HCT116 (cell line): ENCODE measurements at regions not wholly inside any gene's neighbourhood (a gene's known extent, or its start where the extent isn't known, plus 50 kb on each side); places are given as distances from the start of the nearest gene placed in this dataset.

Source experiments
- ATAC-seq: fragments of 200-7000 bp; cut with Tn5 transposase; 2 replicates; pipeline ENCODE4 v1.9.1; 2020; ENCODE audit warnings: mild to moderate bottlenecking, moderate library complexity
- BruUV-seq: library from RNA; stranded (reverse); fragments of 400-500 nt; replicated peaks from 2 replicates; lab custom pipeline; 2021; lab: Mats Ljungman, UMichigan
- CTCF ChIA-PET: fragments of 300-600 bp; sonication (Branson Sonifier 250); formaldehyde crosslinking; loops from one replicate; lab custom pipeline; 2021; ENCODE audit warnings: antibody characterized with exemption; lab: Charles Lee
- POLR2A ChIA-PET: fragments of 300-600, 350-600 bp; sonication (Branson Sonifier 250); formaldehyde crosslinking; loops from one replicate; lab custom pipeline; 2021; ENCODE audit warnings: antibody characterized with exemption; lab: Charles Lee
- RAD21 ChIA-PET, 2 experiments: fragments of 300-600 bp; sonication (Branson Sonifier 250); formaldehyde crosslinking; loops; one replicate each; lab custom pipeline; 2023; ENCODE audit warnings: low total read pairs in 2 of 2; ENCODE audit not compliant: uncharacterized antibody in 2 of 2, unreplicated experiment in 2 of 2, low non-redundant PET in 1 of 2; lab: Charles Lee
- DNase-seq: peaks from one replicate; pipeline ENCODE4 v3.0.0-alpha.2; 2010; ENCODE audit warnings: low read depth, low spot score
- H2AFZ ChIP-seq: fragments of 200-600 bp; shearing (Covaris generic), sonication (generic); 2 replicates; pipeline ENCODE4 v1.6.1; 2017; ENCODE audit warnings: low read depth, mixed run types, mixed read lengths, antibody characterized with exemption, low read length; ENCODE audit not compliant: poor library complexity, severe bottlenecking
- H3K27ac ChIP-seq: 2 replicates; pipeline ENCODE4 v1.5.1; 2012; ENCODE audit warnings: low read depth, low read length
- H3K27me3 ChIP-seq: fragments of 200-600 bp; sonication (generic); 2 replicates; pipeline ENCODE4 v1.6.1; 2016; ENCODE audit warnings: mixed run types, low read length, mixed read lengths; ENCODE audit not compliant: insufficient read depth
- H3K36me3 ChIP-seq, 2 experiments: fragments of 200-500 bp in 1 of 2; fragments of 200-600 bp in 1 of 2; sonication (Bioruptor generic) in 1 of 2; sonication (generic) in 1 of 2; 2 replicates each; pipeline versions ENCODE4 v1.5.1 to v1.6.1; 2014 to 2016; ENCODE audit warnings: low read length in 2 of 2, inconsistent platforms in 1 of 2, mixed read lengths in 1 of 2, mixed run types in 1 of 2; ENCODE audit not compliant: insufficient read depth in 2 of 2, control insufficient read depth in 1 of 2
- H3K4me1 ChIP-seq, 2 experiments: fragments of 200-600 bp in 1 of 2; sonication (generic) in 1 of 2; 2 replicates each; pipeline versions ENCODE4 v1.5.1 to v1.6.1; 2012 to 2017; ENCODE audit warnings: low read length in 2 of 2, inconsistent platforms in 1 of 2, mild to moderate bottlenecking in 1 of 2, mixed read lengths in 1 of 2, mixed run types in 1 of 2, moderate library complexity in 1 of 2; ENCODE audit not compliant: insufficient read depth in 2 of 2, control insufficient read depth in 1 of 2
- H3K4me2 ChIP-seq: fragments of 200-600 bp; sonication (generic); 2 replicates; pipeline ENCODE4 v1.6.1; 2017; ENCODE audit warnings: mixed run types, low read length, mixed read lengths
- H3K4me3 ChIP-seq, 2 experiments: fragments of 200-600 bp in 1 of 2; sonication (generic) in 1 of 2; replicated peaks in 1 of 2; 2 replicates each; pipeline ENCODE4 v1.5.1; 2011 to 2016; ENCODE audit warnings: low read length in 2 of 2, control low read depth in 1 of 2, low read depth in 1 of 2, mild to moderate bottlenecking in 1 of 2, mixed read lengths in 1 of 2, mixed run types in 1 of 2
- H3K79me2 ChIP-seq: fragments of 200-600 bp; sonication (generic); 2 replicates; pipeline ENCODE4 v1.6.1; 2017; ENCODE audit warnings: mild to moderate bottlenecking, mixed run types, low read length, moderate library complexity, mixed read lengths; ENCODE audit not compliant: insufficient read depth
- H3K9ac ChIP-seq: fragments of 200-600 bp; sonication (generic); 2 replicates; pipeline ENCODE4 v1.6.1; 2016; ENCODE audit warnings: low read length, mixed read lengths
- H3K9me2 ChIP-seq: fragments of 200-600 bp; sonication (generic), shearing (Covaris generic); 2 replicates; pipeline ENCODE4 v1.6.1; 2017; ENCODE audit warnings: mixed run types, mild to moderate bottlenecking, moderate library complexity; ENCODE audit not compliant: insufficient read depth
- H3K9me3 ChIP-seq, 2 experiments: fragments of 200-500 bp in 1 of 2; fragments of 200-600 bp in 1 of 2; sonication (Bioruptor generic) in 1 of 2; sonication (generic) in 1 of 2; 2 replicates each; pipeline ENCODE4 v1.6.1; 2014 to 2017; ENCODE audit warnings: low read length in 2 of 2, mixed read lengths in 2 of 2, inconsistent platforms in 1 of 2, low read depth in 1 of 2, mild to moderate bottlenecking in 1 of 2, mixed run types in 1 of 2, moderate library complexity in 1 of 2; ENCODE audit not compliant: control insufficient read depth in 1 of 2, insufficient read depth in 1 of 2
- H4K20me1 ChIP-seq: fragments of 200-600 bp; sonication (generic), shearing (Covaris generic); 2 replicates; pipeline ENCODE4 v1.6.1; 2017; ENCODE audit warnings: mixed run types, mild to moderate bottlenecking, moderate library complexity; ENCODE audit not compliant: insufficient read depth
- CTCF ChIP-seq, 3 experiments: fragments of 200-600 bp in 1 of 3; sonication (generic) in 1 of 3; IDR thresholded peaks in 2 of 3; conservative IDR thresholded peaks in 1 of 3; 2 replicates each; pipeline ENCODE4 v1.5.1; 2012 to 2017; ENCODE audit warnings: low read depth in 2 of 3, low read length in 2 of 3, antibody characterized with exemption in 1 of 3, borderline replicate concordance in 1 of 3, control low read depth in 1 of 3, mild to moderate bottlenecking in 1 of 3, mixed read lengths in 1 of 3, mixed run types in 1 of 3, moderate library complexity in 1 of 3; ENCODE audit not compliant: insufficient read depth in 1 of 3
- EGR1 ChIP-seq: IDR thresholded peaks from 2 replicates; pipeline ENCODE4 v1.6.1; 2012; ENCODE audit warnings: low read depth
- ELF1 ChIP-seq: IDR thresholded peaks from 2 replicates; pipeline ENCODE4 v1.6.1; 2012; ENCODE audit warnings: low read depth, borderline replicate concordance
- EZH2 ChIP-seq: fragments of 200-600 bp; sonication (generic); IDR thresholded peaks from 2 replicates; pipeline ENCODE4 v1.6.1; 2017; ENCODE audit warnings: antibody characterized with exemption, mixed run types
- EZH2phosphoT487 ChIP-seq: fragments of 200-600 bp; IDR thresholded peaks from 2 replicates; pipeline ENCODE4 v1.6.1; 2018; ENCODE audit warnings: antibody characterized with exemption, borderline replicate concordance
- FOSL1 ChIP-seq: IDR thresholded peaks from 2 replicates; pipeline ENCODE4 v1.6.1; 2012; ENCODE audit warnings: low read depth
- JUND ChIP-seq: IDR thresholded peaks from 2 replicates; pipeline ENCODE4 v1.6.1; 2012
- MAX ChIP-seq: IDR thresholded peaks from 2 replicates; pipeline ENCODE4 v1.6.1; 2012
- POLR2A ChIP-seq: IDR thresholded peaks from 2 replicates; pipeline ENCODE4 v1.7.0; 2011; ENCODE audit warnings: borderline replicate concordance; ENCODE audit not compliant: insufficient read depth, insufficient read length; ENCODE audit errors: extremely low read depth
- POLR2AphosphoS5 ChIP-seq: IDR thresholded peaks from 2 replicates; pipeline ENCODE4 v1.6.1; 2011; ENCODE audit warnings: mild to moderate bottlenecking, low read depth, low read length, moderate library complexity
- SIN3A ChIP-seq: IDR thresholded peaks from 2 replicates; pipeline ENCODE4 v1.6.1; 2012; ENCODE audit warnings: low read depth
- SP1 ChIP-seq: IDR thresholded peaks from 2 replicates; pipeline ENCODE4 v1.6.1; 2012; ENCODE audit warnings: low read depth
- SRF ChIP-seq: IDR thresholded peaks from 2 replicates; pipeline ENCODE4 v1.6.1; 2012; ENCODE audit warnings: low read depth
- TCF7L2 ChIP-seq: IDR thresholded peaks from 2 replicates; pipeline ENCODE4 v1.7.0; 2011; ENCODE audit warnings: borderline replicate concordance, inconsistent platforms; ENCODE audit not compliant: insufficient read depth, insufficient read length; ENCODE audit errors: extremely low read depth
- YY1 ChIP-seq: IDR thresholded peaks from 2 replicates; pipeline ENCODE4 v1.6.1; 2011; ENCODE audit warnings: low read length, low read depth, moderate library complexity, mild to moderate bottlenecking; ENCODE audit not compliant: insufficient replicate concordance; ENCODE audit errors: extremely low read depth
- ZBTB33 ChIP-seq: IDR thresholded peaks from 2 replicates; pipeline ENCODE4 v1.6.1; 2011; ENCODE audit warnings: mild to moderate bottlenecking, low read length, moderate library complexity; ENCODE audit not compliant: insufficient replicate concordance; ENCODE audit errors: extremely low read depth
- intact Hi-C: fragments of 100-400 bp; cut with micrococcal nuclease; formaldehyde crosslinking; loops from 2 replicates; pipeline ENCODE4 v1.10.0; 2022

GRCh38 chr12:84786622-84787021 is 126.0 kb downstream of the SLC6A15 start (continued):
- TF ChIP-seq ZBTB33 = no peak
- no peak for TF ChIP-seq YY1
- no peak for TF ChIP-seq POLR2A
- no peak for TF ChIP-seq JUND
- no peak for TF ChIP-seq SRF

- BruUV-seq = no TSS peak
- no peak for ATAC-seq
- intact Hi-C loops = no loop called here
Observed at GRCh38 chr12:84785951-84786350, 126.6 kb downstream of the SLC6A15 start.

GRCh38 chr12:84785281-84785680 is 127.3 kb downstream of the SLC6A15 start:
- Histone ChIP-seq H3K4me3 (no peak overlapping the region), H3K9me3 (no peaks in the 10 kb centered on the region), H3K9ac (no peak overlapping the region), H3K9me2 (no peaks in the 10 kb centered on the region), H3K36me3 (no peaks in the 10 kb centered on the region), H3K79me2 (no peaks in the 10 kb centered on the region), H3K4me2 (no peak overlapping the region), H3K27me3 (no peaks in the 10 kb centered on the region), H3K27ac (no peak overlapping the region), H2AFZ (no peak overlapping the region), H4K20me1 (no peaks in the 10 kb centered on the region), H3K4me1 (no peaks in the 10 kb centered on the region)
- no peak for DNase-seq
- intact Hi-C loops = no loop called here
- no peak for ATAC-seq
- RAD21 ChIA-PET = no interaction called here
- BruUV-seq = no TSS peak
- TF ChIP-seq SIN3A (no peak), JUND (no peak), CTCF (IDR thresholded peaks at IDR 0.05 in 2 of 3, conservative IDR thresholded peaks at IDR 0.05 in 1 of 3; ENCODE audit: borderline replicate concordance in 1 of 3, insufficient read depth in 1 of 3, low read depth in 2 of 3, low read length in 2 of 3) (no peak), FOSL1 (no peak), EGR1 (no peak), EZH2 (no peak), SRF (no peak), SP1 (no peak), TCF7L2 (no peak), ELF1 (no peak), MAX (no peak), EZH2phosphoT487 (no peak), POLR2AphosphoS5 (no peak)
- POLR2A ChIA-PET = no interaction called here
- CTCF ChIA-PET = no interaction called here

More at GRCh38 chr12:84785951-84786350, 126.6 kb downstream of the SLC6A15 start:
- H3K36me3 ChIP-seq = no peaks in the 10 kb centered on the region
- H3K9ac ChIP-seq = no peak overlapping the region
- no peak overlapping the region for H3K4me3 ChIP-seq
- TF ChIP-seq POLR2AphosphoS5 = no peak
- CTCF ChIA-PET = no interaction called here
- no peaks in the 10 kb centered on the region for H4K20me1 ChIP-seq
- POLR2A ChIA-PET = no interaction called here
- no peak overlapping the region for H3K27ac ChIP-seq
- no peak overlapping the region for H3K4me2 ChIP-seq
- H3K27me3 ChIP-seq = no peaks in the 10 kb centered on the region
- RAD21 ChIA-PET = no interaction called here
- H3K9me2 ChIP-seq = no peaks in the 10 kb centered on the region
- H3K79me2 ChIP-seq = no peaks in the 10 kb centered on the region
- H3K4me1 ChIP-seq = no peaks in the 10 kb centered on the region
- H3K9me3 ChIP-seq = no peaks in the 10 kb centered on the region
- DNase-seq = no peak
- H2AFZ ChIP-seq = no peak overlapping the region
